A673 (cell line): ENCODE measurements at regions not wholly inside any gene's neighbourhood (a gene's known extent, or its start where the extent isn't known, plus 50 kb on each side); places are given as distances from the start of the nearest gene placed in this dataset.
"Not testable (repeated sequence)": the region's sequence is repeated elsewhere in the genome, so short reads cannot be mapped to it uniquely, and the experiment has no call there.

Experiments used
- BruUV-seq: library from RNA; stranded (reverse); fragments of 400-500 nt; replicated peaks from 2 replicates; lab custom pipeline; 2021; lab: Mats Ljungman, UMichigan
- CTCF ChIA-PET: fragments of 300-600 bp; sonication (Branson Sonifier 250); formaldehyde crosslinking; loops from one replicate; lab custom pipeline; 2022; ENCODE audit warnings: antibody characterized with exemption; lab: Charles Lee
- POLR2A ChIA-PET: fragments of 300-600 bp; sonication (Branson Sonifier 250); formaldehyde crosslinking; loops from one replicate; lab custom pipeline; 2022; ENCODE audit warnings: antibody characterized with exemption; ENCODE audit not compliant: low non-redundant PET; lab: Charles Lee
- DNase-seq: peaks from one replicate; pipeline ENCODE4 v3.0.0-alpha.2; 2015; ENCODE audit warnings: low spot score
- H3K27ac ChIP-seq: fragments of 200-600 bp; sonication (generic); 2 replicates; pipeline ENCODE4 v1.5.1; 2016; ENCODE audit warnings: mixed run types, low read depth, mild to moderate bottlenecking, mixed read lengths, antibody characterized with exemption, low read length; ENCODE audit not compliant: poor library complexity, severe bottlenecking
- H3K27me3 ChIP-seq: fragments of 200-600 bp; sonication (generic); replicated peaks from 2 replicates; pipeline ENCODE4 v1.6.1; 2017; ENCODE audit warnings: mixed run types, low read depth, mild to moderate bottlenecking, mixed read lengths, antibody characterized with exemption, low read length; ENCODE audit not compliant: insufficient read depth, poor library complexity
- H3K36me3 ChIP-seq: fragments of 200-600 bp; sonication (generic); 2 replicates; pipeline ENCODE4 v1.6.1; 2016; ENCODE audit warnings: mixed run types, mild to moderate bottlenecking, mixed read lengths, antibody characterized with exemption, low read length; ENCODE audit not compliant: insufficient read depth, poor library complexity, severe bottlenecking
- H3K4me1 ChIP-seq: fragments of 200-600 bp; sonication (generic); 2 replicates; pipeline ENCODE4 v1.6.1; 2017; ENCODE audit warnings: mixed run types, mild to moderate bottlenecking, mixed read lengths, antibody characterized with exemption, low read length; ENCODE audit not compliant: insufficient read depth, poor library complexity, severe bottlenecking
- H3K4me3 ChIP-seq: fragments of 200-600 bp; sonication (generic); 2 replicates; pipeline ENCODE4 v1.5.1; 2016; ENCODE audit warnings: low read depth, mixed run types, mild to moderate bottlenecking, mixed read lengths, low read length; ENCODE audit not compliant: poor library complexity, severe bottlenecking
- H3K9me3 ChIP-seq: fragments of 200-600 bp; sonication (generic); 2 replicates; pipeline ENCODE4 v1.6.1; 2016; ENCODE audit warnings: mixed run types, low read depth, mild to moderate bottlenecking, mixed read lengths, antibody characterized with exemption, low read length; ENCODE audit not compliant: poor library complexity, severe bottlenecking
- EZH2 ChIP-seq: fragments of 200-600 bp; sonication (generic); IDR thresholded peaks from 2 replicates; pipeline ENCODE4 v1.6.1; 2017; ENCODE audit warnings: borderline replicate concordance, low read depth, mild to moderate bottlenecking, mixed read lengths, antibody characterized with exemption, low read length; ENCODE audit not compliant: poor library complexity, severe bottlenecking
- intact Hi-C: fragments of 100-400 bp; cut with micrococcal nuclease; formaldehyde crosslinking; loops from one replicate; pipeline ENCODE4 v1.10.0; 2022; ENCODE audit not compliant: unreplicated experiment
- TF ChIP-seq, protein P1 (sequence below): fragments of 300-800, 200-600 bp; sonication (generic); conservative IDR thresholded peaks from 2 replicates; pipeline ENCODE4 v1.5.1; 2017; ENCODE audit warnings: low read depth, mild to moderate bottlenecking, antibody characterized with exemption, low read length, moderate library complexity, mixed read lengths

DNA sequence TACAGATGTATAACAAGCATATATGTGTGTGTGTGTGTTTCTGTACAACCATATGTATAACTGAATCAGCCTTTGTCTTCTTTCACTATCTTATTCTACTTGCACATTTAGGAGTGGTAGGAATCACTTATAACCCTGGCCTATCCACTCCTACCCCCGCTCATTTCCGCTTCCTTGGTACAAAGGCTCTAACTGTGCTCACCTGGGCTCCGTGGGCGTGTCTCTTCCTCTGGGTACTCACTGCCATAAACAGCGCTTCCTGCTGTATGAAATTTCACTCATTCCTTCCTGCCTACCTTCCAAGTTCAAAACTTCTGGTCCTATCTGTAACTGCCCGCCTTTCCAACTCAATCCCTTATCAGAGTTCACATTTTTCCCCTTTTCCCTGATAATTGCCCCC, 815.5 kb downstream of the EPHA4 start:
- H3K27ac ChIP-seq, result no peak overlapping the region
- ChIA-PET POLR2A (no interaction called here), CTCF (no interaction called here)
- H3K4me1 ChIP-seq, result no peaks in the 10 kb centered on the region
- intact Hi-C loops, result no loop called here
- H3K9me3 ChIP-seq, result no peaks in the 10 kb centered on the region
- no peaks in the 10 kb centered on the region for H3K36me3 ChIP-seq
- no peak overlapping the region for H3K4me3 ChIP-seq
- no peaks in the 10 kb centered on the region for H3K27me3 ChIP-seq
- no peak for DNase-seq
- TF ChIP-seq, protein P1, sequence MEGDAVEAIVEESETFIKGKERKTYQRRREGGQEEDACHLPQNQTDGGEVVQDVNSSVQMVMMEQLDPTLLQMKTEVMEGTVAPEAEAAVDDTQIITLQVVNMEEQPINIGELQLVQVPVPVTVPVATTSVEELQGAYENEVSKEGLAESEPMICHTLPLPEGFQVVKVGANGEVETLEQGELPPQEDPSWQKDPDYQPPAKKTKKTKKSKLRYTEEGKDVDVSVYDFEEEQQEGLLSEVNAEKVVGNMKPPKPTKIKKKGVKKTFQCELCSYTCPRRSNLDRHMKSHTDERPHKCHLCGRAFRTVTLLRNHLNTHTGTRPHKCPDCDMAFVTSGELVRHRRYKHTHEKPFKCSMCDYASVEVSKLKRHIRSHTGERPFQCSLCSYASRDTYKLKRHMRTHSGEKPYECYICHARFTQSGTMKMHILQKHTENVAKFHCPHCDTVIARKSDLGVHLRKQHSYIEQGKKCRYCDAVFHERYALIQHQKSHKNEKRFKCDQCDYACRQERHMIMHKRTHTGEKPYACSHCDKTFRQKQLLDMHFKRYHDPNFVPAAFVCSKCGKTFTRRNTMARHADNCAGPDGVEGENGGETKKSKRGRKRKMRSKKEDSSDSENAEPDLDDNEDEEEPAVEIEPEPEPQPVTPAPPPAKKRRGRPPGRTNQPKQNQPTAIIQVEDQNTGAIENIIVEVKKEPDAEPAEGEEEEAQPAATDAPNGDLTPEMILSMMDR, result no peak
- TF ChIP-seq EZH2, result no peak
- no TSS peak for BruUV-seq

- POLR2A ChIA-PET, intact Hi-C loops, H3K36me3 ChIP-seq, BruUV-seq, H3K27ac ChIP-seq, H3K4me1 ChIP-seq, CTCF ChIA-PET, H3K4me3 ChIP-seq, H3K27me3 ChIP-seq, H3K9me3 ChIP-seq, DNase-seq: not testable (repeated sequence)
Measured at GRCh38 chr2:220758376-220758775, 813.7 kb downstream of the EPHA4 start.

DNA sequence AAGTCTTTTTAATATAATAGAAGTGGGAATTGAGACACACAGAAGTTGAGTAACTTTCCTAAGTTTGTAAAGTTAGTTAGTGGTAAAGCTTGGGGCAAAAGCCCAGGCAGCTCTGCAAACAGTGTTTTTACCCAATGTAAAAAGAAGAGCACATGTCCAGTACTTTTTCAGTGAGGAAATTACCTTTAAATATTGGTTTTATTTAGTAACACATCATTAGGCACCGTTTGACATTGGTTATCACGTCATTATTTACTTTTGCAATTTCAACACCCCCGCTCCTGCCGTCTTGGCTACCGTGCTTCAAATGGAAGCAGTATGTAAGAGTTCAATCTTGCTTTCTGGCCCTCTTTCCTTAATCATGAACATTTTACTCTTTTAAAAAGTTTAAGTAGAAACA, 807.9 kb downstream of the EPHA4 start:
- Histone ChIP-seq H3K36me3 (no peaks in the 10 kb centered on the region), H3K4me1 (no peaks in the 10 kb centered on the region), H3K27ac (no peak overlapping the region), H3K27me3 (no peaks in the 10 kb centered on the region), H3K4me3 (no peak overlapping the region), H3K9me3 (no peaks in the 10 kb centered on the region)
- DNase-seq, result no peak
- ChIA-PET CTCF (no interaction called here), POLR2A (no interaction called here)
- intact Hi-C loops, result no loop called here
- no TSS peak for BruUV-seq
- TF ChIP-seq EZH2, result no peak
- TF ChIP-seq, protein P1, result no peak

GRCh38 chr2:220767591-220768255, 804.4 kb downstream of the EPHA4 start:
- ChIA-PET CTCF (no interaction called here), POLR2A (no interaction called here)
- no peak for DNase-seq
- no peaks in the 10 kb centered on the region for H3K36me3 ChIP-seq
- BruUV-seq, result no TSS peak
- no peaks in the 10 kb centered on the region for H3K4me1 ChIP-seq
- no peaks in the 10 kb centered on the region for H3K9me3 ChIP-seq
- H3K27ac ChIP-seq, result no peak overlapping the region
- H3K4me3 ChIP-seq, result no peak overlapping the region
- TF ChIP-seq EZH2, result no peak
- TF ChIP-seq, protein P1, result no peak
- no peaks in the 10 kb centered on the region for H3K27me3 ChIP-seq
- intact Hi-C loops, result no loop called here
